Sigmoid colon (tissue), 4 donors: ENCODE measurements at regions not wholly inside any gene's neighbourhood (a gene's known extent, or its start where the extent isn't known, plus 50 kb on each side); places are given as distances from the start of the nearest gene placed in this dataset.

Source experiments
- CTCF ChIP-seq, 4 experiments: fragments of 450-650 bp in 3 of 4; fragments of 200-600 bp in 1 of 4; IDR thresholded peaks; one replicate each; pipeline ENCODE4 v1.5.1; 2016 to 2019; ENCODE audit warnings: antibody characterized with exemption in 4 of 4, mild to moderate bottlenecking in 3 of 4, moderate library complexity in 2 of 4
- POLR2AphosphoS5 ChIP-seq, 4 donors: sonication (generic); formaldehyde crosslinking; IDR thresholded peaks; one replicate each; pipeline ENCODE4 v1.6.1; 2017; ENCODE audit warnings: antibody characterized with exemption in 4 of 4

GRCh38 chr11:110990311-110990710, 255.2 kb upstream of the POU2AF2 start:
- TF ChIP-seq POLR2AphosphoS5 (IDR thresholded peaks at IDR 0.05) (no peak), CTCF (IDR thresholded peaks at IDR 0.05) (no peak)
